GM12878 (cell line): ENCODE measurements at regions not wholly inside any gene's neighbourhood (a gene's known extent, or its start where the extent isn't known, plus 50 kb on each side); places are given as distances from the start of the nearest gene placed in this dataset.

Experiments
- ATAC-seq: fragments of 200-7000 bp; cut with Tn5 transposase; 3 replicates; pipeline ENCODE4 v1.9.1; 2020; ENCODE audit warnings: mild to moderate bottlenecking, moderate library complexity
- BruUV-seq: library from RNA; stranded (reverse); fragments of 400-500 nt; replicated peaks from 2 replicates; lab custom pipeline; 2021; lab: Mats Ljungman, UMichigan
- CTCF ChIA-PET: fragments of 300-600 bp; sonication (Branson Sonifier 250); formaldehyde crosslinking; extraction: SDS; loops from one replicate; lab custom pipeline; 2021; ENCODE audit warnings: inconsistent platforms; lab: Yijun Ruan, JAX
- POLR2A ChIA-PET: fragments of 350-600 bp; formaldehyde crosslinking; extraction: SDS; loops from one replicate; lab custom pipeline; 2021; ENCODE audit warnings: inconsistent platforms; lab: Charles Lee
- RAD21 ChIA-PET: fragments of 300-600 bp; sonication (Branson Sonifier 250); formaldehyde crosslinking; loops from one replicate; lab custom pipeline; 2023; ENCODE audit warnings: antibody characterized with exemption; ENCODE audit not compliant: unreplicated experiment; lab: Charles Lee
- SMC1A ChIA-PET: fragments of 300-600 bp; sonication (Branson Sonifier 250); formaldehyde crosslinking; loops from one replicate; lab custom pipeline; 2023; ENCODE audit not compliant: unreplicated experiment, uncharacterized antibody; lab: Charles Lee
- DNase-seq: peaks from one replicate; pipeline ENCODE4 v3.0.0-alpha.2; 2011; ENCODE audit warnings: low read depth, low spot score
- FAIRE-seq: peaks from 3 replicates; lab custom pipeline; 2011; peaks lifted over from hg19 to GRCh38; lab: Jason Lieb, UNC
- H2AFZ ChIP-seq: 2 replicates; pipeline ENCODE4 v1.6.0; 2011; ENCODE audit warnings: low read depth, low read length, control low read depth; ENCODE audit not compliant: control insufficient read depth
- H3K27ac ChIP-seq: 2 replicates; pipeline ENCODE4 v1.5.1; 2011; ENCODE audit warnings: control low read depth; ENCODE audit not compliant: control insufficient read depth, insufficient read depth
- H3K27me3 ChIP-seq, 2 experiments: replicated peaks in 1 of 2; 2 replicates each; pipeline versions ENCODE4 v1.6.0 to v1.6.1; 2011; ENCODE audit warnings: low read length in 1 of 2; ENCODE audit not compliant: control insufficient read depth in 2 of 2, insufficient read depth in 2 of 2
- H3K36me3 ChIP-seq, 2 experiments: 2 replicates each; pipeline ENCODE4 v1.5.1; 2011; ENCODE audit warnings: low read length in 1 of 2; ENCODE audit not compliant: control insufficient read depth in 2 of 2, insufficient read depth in 2 of 2
- H3K4me1 ChIP-seq: 2 replicates; pipeline ENCODE4 v1.6.1; 2011; ENCODE audit warnings: mild to moderate bottlenecking, low read length, moderate library complexity, mixed read lengths; ENCODE audit not compliant: control insufficient read depth, insufficient read depth
- H3K4me2 ChIP-seq: 2 replicates; pipeline ENCODE4 v1.6.0; 2011; ENCODE audit warnings: control low read depth; ENCODE audit not compliant: control insufficient read depth, insufficient read depth
- H3K4me3 ChIP-seq: fragments of 200-600 bp; sonication (generic); 2 replicates; pipeline ENCODE4 v1.5.1; 2016
- H3K79me2 ChIP-seq: 2 replicates; pipeline ENCODE4 v1.6.0; 2011; ENCODE audit warnings: low read length; ENCODE audit not compliant: control insufficient read depth, insufficient read depth
- H3K9ac ChIP-seq: 2 replicates; pipeline ENCODE4 v1.8.0; 2011; ENCODE audit warnings: low read length, control low read depth, mixed read lengths; ENCODE audit not compliant: control insufficient read depth, insufficient read depth
- H3K9me3 ChIP-seq: replicated peaks from 3 replicates; pipeline ENCODE4 v1.5.1; 2011; ENCODE audit warnings: mild to moderate bottlenecking, low read length; ENCODE audit not compliant: control insufficient read depth, insufficient read depth
- H4K20me1 ChIP-seq: 2 replicates; pipeline ENCODE4 v1.6.0; 2011; ENCODE audit not compliant: control insufficient read depth, insufficient read depth
- CBX5 ChIP-seq: sonication (generic); IDR thresholded peaks from 2 replicates; pipeline ENCODE4 v1.6.1; 2016; ENCODE audit warnings: low read depth, moderate library complexity, mild to moderate bottlenecking, inconsistent platforms
- ESRRA ChIP-seq: IDR thresholded peaks from 2 replicates; pipeline ENCODE4 v1.6.1; 2012; ENCODE audit warnings: mild to moderate bottlenecking, low read length, improper control_type of control experiment
- HCFC1 ChIP-seq: fragments of 150-350 bp; IDR thresholded peaks from 2 replicates; pipeline ENCODE4 v1.6.1; 2014; ENCODE audit warnings: low read length
- IKZF2 ChIP-seq, 2 experiments: fragments of 450-650 bp; IDR thresholded peaks; 2 replicates each; pipeline ENCODE4 v1.6.1; 2017; ENCODE audit warnings: mild to moderate bottlenecking in 2 of 2, moderate library complexity in 2 of 2
- KAT2A ChIP-seq: conservative IDR thresholded peaks from 2 replicates; pipeline ENCODE4 v1.6.1; 2011; ENCODE audit warnings: low read depth, low read length; ENCODE audit not compliant: control insufficient read depth
- MXI1 ChIP-seq: fragments of 150-350 bp; IDR thresholded peaks from 2 replicates; pipeline ENCODE4 v1.6.1; 2011; ENCODE audit warnings: low read depth, mild to moderate bottlenecking, inconsistent platforms, low read length, improper control_type of control experiment
- NR2C1 ChIP-seq: fragments of 450-650 bp; IDR thresholded peaks from 2 replicates; pipeline ENCODE4 v1.6.1; 2017; ENCODE audit warnings: antibody characterized with exemption, mild to moderate bottlenecking, moderate library complexity
- NRF1 ChIP-seq: conservative IDR thresholded peaks from 2 replicates; pipeline ENCODE4 v1.6.1; 2011; ENCODE audit warnings: mild to moderate bottlenecking, low read depth, low read length, improper control_type of control experiment
- PAX8 ChIP-seq: fragments of 450-650 bp; IDR thresholded peaks from 2 replicates; pipeline ENCODE4 v1.6.1; 2017; ENCODE audit warnings: mild to moderate bottlenecking, moderate library complexity
- POLR2A ChIP-seq: IDR thresholded peaks from 2 replicates; pipeline ENCODE4 v1.6.1; 2011; ENCODE audit warnings: low read depth, mild to moderate bottlenecking, low read length
- POLR2AphosphoS5 ChIP-seq: IDR thresholded peaks from 2 replicates; pipeline ENCODE4 v1.6.1; 2011; ENCODE audit warnings: mild to moderate bottlenecking, low read length, inconsistent platforms
- RAD51 ChIP-seq: fragments of 450-650 bp; IDR thresholded peaks from 2 replicates; pipeline ENCODE4 v1.6.1; 2016; ENCODE audit warnings: moderate library complexity, mild to moderate bottlenecking, inconsistent platforms
- SMAD5 ChIP-seq: IDR thresholded peaks from 2 replicates; pipeline ENCODE4 v1.6.1; 2016; ENCODE audit warnings: antibody characterized with exemption, low read depth
- SUZ12 ChIP-seq: fragments of 200-600 bp; sonication (generic); IDR thresholded peaks from one replicate; pipeline ENCODE4 v1.6.1; 2018; ENCODE audit warnings: antibody characterized with exemption, mild to moderate bottlenecking; ENCODE audit not compliant: unreplicated experiment
- TBL1XR1 ChIP-seq: IDR thresholded peaks from 2 replicates; pipeline ENCODE4 v1.6.1; 2012; ENCODE audit warnings: low read depth, low read length, improper control_type of control experiment
- YBX1 ChIP-seq: fragments of 450-650 bp; IDR thresholded peaks from 2 replicates; pipeline ENCODE4 v1.6.1; 2016; ENCODE audit warnings: antibody characterized with exemption
- WGBS: methylation state at CpG from one replicate; pipeline ENCODE4 v1.1.6; 2016; ENCODE audit warnings: low lambda C conversion rate; ENCODE audit not compliant: insufficient replicate concordance, insufficient coverage; ENCODE audit errors: missing lambda C conversion rate; 5-methylcytosine and 5-hydroxymethylcytosine counted together
- in situ Hi-C: fragments of 300-500 bp; cut with MboI; formaldehyde crosslinking; loops from 9 replicates; pipeline ENCODE4 v1.14.3; 2018; ENCODE audit warnings: mixed read lengths
- intact Hi-C: fragments of 100-400 bp; cut with micrococcal nuclease; formaldehyde crosslinking; loops from one replicate; pipeline ENCODE4 v1.14.2; 2022; ENCODE audit not compliant: unreplicated experiment
- TF ChIP-seq, protein P1 (sequence below): fragments of 450-650 bp; IDR thresholded peaks from 2 replicates; pipeline ENCODE4 v1.6.1; 2018; ENCODE audit warnings: mild to moderate bottlenecking, low read depth, moderate library complexity; ENCODE audit not compliant: partially characterized antibody
- TF ChIP-seq, protein P2 (sequence below): IDR thresholded peaks from 2 replicates; pipeline ENCODE4 v1.6.1; 2012; ENCODE audit warnings: low read depth, low read length, improper control_type of control experiment

DNA sequence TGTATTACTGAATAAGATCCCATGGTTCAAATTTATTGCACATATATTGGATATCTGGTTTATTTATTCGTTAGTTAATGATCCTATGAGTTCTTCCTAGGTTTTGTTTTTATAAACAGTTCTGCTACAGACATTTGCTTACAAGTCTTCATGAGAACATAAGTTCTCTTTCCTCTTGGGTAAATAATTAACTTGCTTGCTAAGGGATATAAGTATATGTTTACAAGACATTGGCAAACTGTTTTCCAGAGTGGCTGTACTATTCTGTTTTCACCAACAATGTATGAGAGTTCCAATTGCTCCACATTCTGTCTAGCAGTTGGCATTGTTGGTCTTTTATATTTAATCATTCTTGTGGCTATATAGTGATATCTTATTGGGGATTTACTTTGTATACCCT is 341.8 kb upstream of the GBE1 start:
- no peaks in the 10 kb centered on the region for H3K79me2 ChIP-seq
- no peak for TF ChIP-seq IKZF2 (IDR thresholded peaks at IDR 0.05)
- no peak for TF ChIP-seq TBL1XR1
- TF ChIP-seq NR2C1, result no peak
- no peak for TF ChIP-seq YBX1
- no peak for TF ChIP-seq KAT2A
- TF ChIP-seq SUZ12, result no peak
- no peak for TF ChIP-seq RAD51
- H2AFZ ChIP-seq, result no peak overlapping the region
- DNase-seq (no peak), FAIRE-seq (no peak), ATAC-seq (no peak)
- H3K9ac ChIP-seq, result no peak overlapping the region
- ChIA-PET CTCF (interaction anchor here (1.0 kb wide), 1 partner anchor 18 kb away, joined by 3 read pairs; no protein-coding TSS in a partner anchor), RAD21 (no interaction called here), POLR2A (no interaction called here), SMC1A (interaction anchor here (0.6 kb wide), 1 partner anchor 74 kb away, joined by 3 read pairs; no protein-coding TSS in a partner anchor)
- H3K36me3 ChIP-seq, result no peaks in the 10 kb centered on the region
- no peaks in the 10 kb centered on the region for H3K4me1 ChIP-seq
- H3K27ac ChIP-seq, result no peak overlapping the region
- WGBS, result 0% methylated on average over 1 of the region's 1 CpG
- no TSS peak for BruUV-seq
- H3K27me3 ChIP-seq, result no peaks in the 10 kb centered on the region
- no peak overlapping the region for H3K4me3 ChIP-seq
- intact Hi-C loops, result no loop called here
- H4K20me1 ChIP-seq, result no peaks in the 10 kb centered on the region
- in situ Hi-C loops, result no loop called here
- no peaks in the 10 kb centered on the region for H3K9me3 ChIP-seq
- no peak overlapping the region for H3K4me2 ChIP-seq

- no peaks in the 10 kb centered on the region for H3K4me1 ChIP-seq
- ChIA-PET CTCF (no interaction called here), POLR2A (no interaction called here), RAD21 (no interaction called here)
- H3K9me3 ChIP-seq, result no peaks in the 10 kb centered on the region
- 0% methylated on average over 3 of the region's 3 CpGs for WGBS
- no peaks in the 10 kb centered on the region for H4K20me1 ChIP-seq
- no peaks in the 10 kb centered on the region for H3K27me3 ChIP-seq
- no TSS peak for BruUV-seq
- in situ Hi-C loops, result no loop called here
- FAIRE-seq (peak; percentile 13), ATAC-seq (no peak), DNase-seq (no peak)
- no peak overlapping the region for H2AFZ ChIP-seq
- no peak overlapping the region for H3K27ac ChIP-seq
- no peaks in the 10 kb centered on the region for H3K79me2 ChIP-seq
- H3K4me3 ChIP-seq, result no peak overlapping the region
- intact Hi-C loops, result no loop called here
- H3K36me3 ChIP-seq, result no peaks in the 10 kb centered on the region
- H3K9ac ChIP-seq, result no peak overlapping the region
- H3K4me2 ChIP-seq, result no peak overlapping the region
- TF ChIP-seq MXI1 (no peak), POLR2AphosphoS5 (no peak), HCFC1 (no peak), NRF1 (no peak), ESRRA (no peak), KAT2A (no peak), POLR2A (no peak), PAX8 (no peak), SMAD5 (no peak), CBX5 (no peak)
- TF ChIP-seq, protein P1, sequence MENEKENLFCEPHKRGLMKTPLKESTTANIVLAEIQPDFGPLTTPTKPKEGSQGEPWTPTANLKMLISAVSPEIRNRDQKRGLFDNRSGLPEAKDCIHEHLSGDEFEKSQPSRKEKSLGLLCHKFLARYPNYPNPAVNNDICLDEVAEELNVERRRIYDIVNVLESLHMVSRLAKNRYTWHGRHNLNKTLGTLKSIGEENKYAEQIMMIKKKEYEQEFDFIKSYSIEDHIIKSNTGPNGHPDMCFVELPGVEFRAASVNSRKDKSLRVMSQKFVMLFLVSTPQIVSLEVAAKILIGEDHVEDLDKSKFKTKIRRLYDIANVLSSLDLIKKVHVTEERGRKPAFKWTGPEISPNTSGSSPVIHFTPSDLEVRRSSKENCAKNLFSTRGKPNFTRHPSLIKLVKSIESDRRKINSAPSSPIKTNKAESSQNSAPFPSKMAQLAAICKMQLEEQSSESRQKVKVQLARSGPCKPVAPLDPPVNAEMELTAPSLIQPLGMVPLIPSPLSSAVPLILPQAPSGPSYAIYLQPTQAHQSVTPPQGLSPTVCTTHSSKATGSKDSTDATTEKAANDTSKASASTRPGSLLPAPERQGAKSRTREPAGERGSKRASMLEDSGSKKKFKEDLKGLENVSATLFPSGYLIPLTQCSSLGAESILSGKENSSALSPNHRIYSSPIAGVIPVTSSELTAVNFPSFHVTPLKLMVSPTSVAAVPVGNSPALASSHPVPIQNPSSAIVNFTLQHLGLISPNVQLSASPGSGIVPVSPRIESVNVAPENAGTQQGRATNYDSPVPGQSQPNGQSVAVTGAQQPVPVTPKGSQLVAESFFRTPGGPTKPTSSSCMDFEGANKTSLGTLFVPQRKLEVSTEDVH, result no peak
- TF ChIP-seq, protein P2, sequence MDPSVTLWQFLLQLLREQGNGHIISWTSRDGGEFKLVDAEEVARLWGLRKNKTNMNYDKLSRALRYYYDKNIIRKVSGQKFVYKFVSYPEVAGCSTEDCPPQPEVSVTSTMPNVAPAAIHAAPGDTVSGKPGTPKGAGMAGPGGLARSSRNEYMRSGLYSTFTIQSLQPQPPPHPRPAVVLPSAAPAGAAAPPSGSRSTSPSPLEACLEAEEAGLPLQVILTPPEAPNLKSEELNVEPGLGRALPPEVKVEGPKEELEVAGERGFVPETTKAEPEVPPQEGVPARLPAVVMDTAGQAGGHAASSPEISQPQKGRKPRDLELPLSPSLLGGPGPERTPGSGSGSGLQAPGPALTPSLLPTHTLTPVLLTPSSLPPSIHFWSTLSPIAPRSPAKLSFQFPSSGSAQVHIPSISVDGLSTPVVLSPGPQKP, result no peak
- TF ChIP-seq, all 136 proteins: peak for 0
- SMC1A ChIA-PET, result interaction anchor here (1.5 kb wide), 1 partner anchor 19 kb away, joined by 4 read pairs; no protein-coding TSS in a partner anchor
Observed at GRCh38 chr3:82100378-82100777, 338.9 kb upstream of the GBE1 start.
